K562 (cell line): ENCODE measurements at regions not wholly inside any gene's neighbourhood (a gene's known extent, or its start where the extent isn't known, plus 50 kb on each side); places are given as distances from the start of the nearest gene placed in this dataset.

Experiments used
- ATAC-seq: fragments of 200-7000 bp; cut with Tn5 transposase; 3 replicates; pipeline ENCODE4 v1.9.1; 2020; ENCODE audit warnings: moderate library complexity
- BruUV-seq: library from RNA; stranded (reverse); fragments of 400-500 nt; replicated peaks from 2 replicates; lab custom pipeline; 2021; lab: Mats Ljungman, UMichigan
- CTCF ChIA-PET: fragments of 300-600 bp; formaldehyde crosslinking; extraction: SDS; loops from one replicate; lab custom pipeline; 2021; ENCODE audit warnings: low intra/inter-chr PET ratio; lab: Yijun Ruan, JAX
- POLR2A ChIA-PET: fragments of 300-600, 350-650 bp; sonication (Branson Sonifier 250); formaldehyde crosslinking; extraction: SDS; loops from one replicate; lab custom pipeline; 2021; ENCODE audit warnings: antibody characterized with exemption, inconsistent platforms; lab: Yijun Ruan, JAX
- DNase-seq, 4 experiments: peaks; one replicate each; pipeline versions ENCODE4 v3.0.0 to v3.0.0-alpha.2; 2011 to 2018; ENCODE audit warnings: low spot score in 3 of 4, mixed read lengths in 3 of 4; ENCODE audit errors: extremely low read depth in 1 of 4
- FAIRE-seq: peaks from 2 replicates; lab custom pipeline; 2011; peaks lifted over from hg19 to GRCh38; lab: Jason Lieb, UNC
- H2AFZ ChIP-seq: 2 replicates; pipeline ENCODE4 v1.6.0; 2011; ENCODE audit warnings: low read depth, low read length, control low read depth, inconsistent platforms
- H3K27ac ChIP-seq: fragments of 200-600 bp; 3 replicates; pipeline ENCODE4 v1.8.0; 2011; ENCODE audit warnings: low read depth, mild to moderate bottlenecking, control low read depth, inconsistent platforms, low read length, moderate library complexity, mixed read lengths; ENCODE audit errors: extremely low read depth
- H3K27me3 ChIP-seq, 2 experiments: fragments of 300-600 bp in 1 of 2; 2 replicates in 1 of 2; 3 replicates in 1 of 2; pipeline versions ENCODE4 v1.6.0 to v1.8.0; 2011; ENCODE audit warnings: inconsistent platforms in 2 of 2, low read length in 2 of 2, mild to moderate bottlenecking in 1 of 2, mixed read lengths in 1 of 2, moderate library complexity in 1 of 2; ENCODE audit not compliant: control insufficient read depth in 2 of 2, insufficient read depth in 2 of 2
- H3K36me3 ChIP-seq: fragments of 300-600 bp; 3 replicates; pipeline ENCODE4 v1.8.0; 2011; ENCODE audit warnings: mild to moderate bottlenecking, low read length, inconsistent platforms; ENCODE audit not compliant: control insufficient read depth, insufficient read depth
- H3K4me1 ChIP-seq, 2 experiments: fragments of 200-600 bp in 1 of 2; replicated peaks in 1 of 2; 2 replicates in 1 of 2; 3 replicates in 1 of 2; pipeline versions ENCODE4 v1.5.1 to v1.8.0; 2011; ENCODE audit warnings: inconsistent platforms in 2 of 2, low read length in 2 of 2, mild to moderate bottlenecking in 1 of 2, mixed read lengths in 1 of 2, moderate library complexity in 1 of 2; ENCODE audit not compliant: control insufficient read depth in 2 of 2, insufficient read depth in 2 of 2
- H3K4me2 ChIP-seq: 2 replicates; pipeline ENCODE4 v1.6.1; 2011; ENCODE audit warnings: low read length, control low read depth, inconsistent platforms, mixed read lengths; ENCODE audit not compliant: insufficient read depth
- H3K4me3 ChIP-seq: fragments of 200-600 bp; sonication (generic), shearing (Covaris generic); 2 replicates; pipeline ENCODE4 v1.5.1; 2016; ENCODE audit warnings: control low read depth, inconsistent platforms
- H3K79me2 ChIP-seq: fragments of 200-600 bp; 3 replicates; pipeline ENCODE4 v1.8.0; 2011; ENCODE audit warnings: low read length, inconsistent platforms; ENCODE audit not compliant: control insufficient read depth, insufficient read depth
- H3K9ac ChIP-seq, 2 experiments: 2 replicates each; pipeline versions ENCODE4 v1.6.0 to v1.6.1; 2011; ENCODE audit warnings: low read depth in 2 of 2, low read length in 2 of 2, control low read depth in 1 of 2, inconsistent platforms in 1 of 2, mild to moderate bottlenecking in 1 of 2, mixed read lengths in 1 of 2; ENCODE audit not compliant: insufficient read depth in 1 of 2
- H3K9me1 ChIP-seq: one replicate; pipeline ENCODE4 v1.6.0; 2011; ENCODE audit warnings: inconsistent platforms, mild to moderate bottlenecking, low read length, moderate library complexity; ENCODE audit not compliant: control insufficient read depth, insufficient read depth
- H3K9me3 ChIP-seq: replicated peaks from 2 replicates; pipeline ENCODE4 v1.5.1; 2011; ENCODE audit warnings: low read depth, low read length, inconsistent platforms; ENCODE audit not compliant: control insufficient read depth, insufficient read depth
- H4K20me1 ChIP-seq: replicated peaks from 2 replicates; pipeline ENCODE4 v1.6.1; 2011; ENCODE audit warnings: low read length, inconsistent platforms, mixed read lengths; ENCODE audit not compliant: control insufficient read depth, insufficient read depth
- E2F5 ChIP-seq: sonication (generic); formaldehyde crosslinking; IDR thresholded peaks from 2 replicates; pipeline ENCODE4 v1.8.0; 2022; ENCODE audit warnings: mild to moderate bottlenecking, missing genetic modification reagents
- EHMT2 ChIP-seq: fragments of 450-650 bp; IDR thresholded peaks from 2 replicates; pipeline ENCODE4 v1.6.1; 2018; ENCODE audit warnings: antibody characterized with exemption
- ESRRB ChIP-seq: fragments of 250-450 bp; sonication (Bioruptor Pico); IDR thresholded peaks from 2 replicates; pipeline ENCODE4 v1.5.0; 2020; ENCODE audit warnings: mild to moderate bottlenecking, moderate library complexity, borderline replicate concordance
- HCFC1 ChIP-seq: IDR thresholded peaks from 2 replicates; pipeline ENCODE4 v1.6.1; 2012; ENCODE audit warnings: low read depth, low read length, improper control_type of control experiment
- MAX ChIP-seq: sonication (generic); formaldehyde crosslinking; IDR thresholded peaks from 2 replicates; pipeline ENCODE4 v1.9.0; 2022; ENCODE audit warnings: mild to moderate bottlenecking, missing genetic modification reagents
- MCM2 ChIP-seq: fragments of 450-650 bp; IDR thresholded peaks from 2 replicates; pipeline ENCODE4 v1.6.1; 2017; ENCODE audit warnings: low read depth, mild to moderate bottlenecking
- PCBP1 ChIP-seq: fragments of 200-400 bp; formaldehyde crosslinking; IDR thresholded peaks from 2 replicates; pipeline ENCODE4 v1.6.1; 2018; ENCODE audit warnings: mild to moderate bottlenecking, low read depth, low read length; ENCODE audit not compliant: poor library complexity, severe bottlenecking
- POLR2AphosphoS5 ChIP-seq: IDR thresholded peaks from 2 replicates; pipeline ENCODE4 v1.6.1; 2011; ENCODE audit warnings: mild to moderate bottlenecking, low read depth, low read length, moderate library complexity; ENCODE audit not compliant: control insufficient read depth, insufficient read depth
- PTTG1 ChIP-seq: fragments of 450-650 bp; IDR thresholded peaks from 2 replicates; pipeline ENCODE4 v1.6.1; 2016; ENCODE audit warnings: low read depth, mild to moderate bottlenecking, missing genetic modification characterization, missing compliant biosample characterization
- SIN3A ChIP-seq, 2 experiments: fragments of 150-350 bp in 1 of 2; IDR thresholded peaks; 2 replicates each; pipeline ENCODE4 v1.6.1; 2011 to 2016; ENCODE audit warnings: borderline replicate concordance in 2 of 2, low read depth in 2 of 2, low read length in 2 of 2, mild to moderate bottlenecking in 2 of 2, moderate library complexity in 2 of 2; ENCODE audit not compliant: control insufficient read depth in 1 of 2
- SUPT5H ChIP-seq: fragments of 450-650 bp; IDR thresholded peaks from 2 replicates; pipeline ENCODE4 v1.6.1; 2016
- U2AF2 ChIP-seq: fragments of 200-400 bp; formaldehyde crosslinking; optimal IDR thresholded peaks from 2 replicates; pipeline ENCODE3; 2017; ENCODE audit warnings: low read depth, mild to moderate bottlenecking, low read length
- ZFP91 ChIP-seq: sonication (generic); formaldehyde crosslinking; IDR thresholded peaks from 2 replicates; pipeline ENCODE4 v1.8.0; 2022; ENCODE audit warnings: mild to moderate bottlenecking, missing genetic modification reagents
- ZNF263 ChIP-seq: sonication (generic); formaldehyde crosslinking; IDR thresholded peaks from 2 replicates; pipeline ENCODE4 v1.8.0; 2022; ENCODE audit warnings: mild to moderate bottlenecking, missing genetic modification reagents, borderline replicate concordance
- ZNF695 ChIP-seq: fragments of 450-650 bp; formaldehyde crosslinking; IDR thresholded peaks from 2 replicates; pipeline ENCODE4 v1.4.0; 2020; ENCODE audit warnings: mild to moderate bottlenecking, moderate library complexity
- WGBS: fragments of 100-300 bp; shearing (Covaris generic); methylation state at CpG from one replicate; pipeline ENCODE4 v1.1.6; 2016; ENCODE audit warnings: low coverage, mixed read lengths; ENCODE audit not compliant: insufficient coverage; ENCODE audit errors: missing lambda C conversion rate; 5-methylcytosine and 5-hydroxymethylcytosine counted together
- in situ Hi-C: fragments of 300-500 bp; cut with MboI; formaldehyde crosslinking; loops from 4 replicates; pipeline ENCODE4 v1.15.0; 2018; ENCODE audit warnings: inconsistent platforms, mixed read lengths
- intact Hi-C: fragments of 100-400 bp; cut with micrococcal nuclease; formaldehyde crosslinking; loops from 2 replicates; pipeline ENCODE4 v1.14.2; 2022

GRCh38 chr2:40741532-40741931 lies 289.6 kb upstream of the SLC8A1 start (continued):
- TF ChIP-seq ZFP91 (CRISPR knock-in tag): no peak
- no peak for TF ChIP-seq SUPT5H
- no peak for TF ChIP-seq PCBP1
- TF ChIP-seq ZNF695 (CRISPR knock-in tag): no peak
- no peak for TF ChIP-seq MCM2
- no peak for TF ChIP-seq POLR2AphosphoS5

GRCh38 chr2:40746191-40746590 lies 294.3 kb upstream of the SLC8A1 start:
- 3% methylated on average over 5 of the region's 5 CpGs for WGBS
- H4K20me1 ChIP-seq: no peaks in the 10 kb centered on the region
- POLR2A ChIA-PET: no interaction called here

More at GRCh38 chr2:40746191-40746590, 294.3 kb upstream of the SLC8A1 start:
- intact Hi-C loops: no loop called here
- DNase-seq: no peak
- Histone ChIP-seq H3K4me1 (no peaks in the 10 kb centered on the region), H3K4me2 (no peak overlapping the region), H3K9me3 (no peaks in the 10 kb centered on the region), H3K36me3 (no peaks in the 10 kb centered on the region), H3K27me3 (no peaks in the 10 kb centered on the region), H3K79me2 (no peaks in the 10 kb centered on the region)
- no peak for ATAC-seq
- CTCF ChIA-PET: no interaction called here
- FAIRE-seq: no peak
- in situ Hi-C loops: no loop called here
- no TSS peak for BruUV-seq
- no peak for TF ChIP-seq PTTG1 (tag)
- no peak for TF ChIP-seq E2F5 (CRISPR knock-in tag)
- no peak for TF ChIP-seq EHMT2
- no peak for TF ChIP-seq ZNF263 (CRISPR knock-in tag)
- TF ChIP-seq MAX (CRISPR knock-in tag): no peak
- TF ChIP-seq SIN3A (IDR thresholded peaks at IDR 0.05; ENCODE audit: borderline replicate concordance in 2 of 2, control insufficient read depth in 1 of 2, low read depth in 2 of 2, low read length in 2 of 2): no peak
- TF ChIP-seq U2AF2: no peak
- TF ChIP-seq HCFC1: no peak
- no peak for TF ChIP-seq ESRRB (CRISPR knock-in tag)
- TF ChIP-seq, all 486 proteins: peak for 0
- no peak overlapping the region for H3K27ac ChIP-seq
- H2AFZ ChIP-seq: no peak overlapping the region
- no peaks in the 10 kb centered on the region for H3K9me1 ChIP-seq
- no peak overlapping the region for H3K9ac ChIP-seq
- no peak overlapping the region for H3K4me3 ChIP-seq
